DMS79 treated with DMSO at 0.1 percent for 48 hours (cell line): ENCODE measurements at regions not wholly inside any gene's neighbourhood (a gene's known extent, or its start where the extent isn't known, plus 50 kb on each side); places are given as distances from the start of the nearest gene placed in this dataset.

Source experiments
- DNase-seq: peaks from one replicate; lab custom pipeline; 2025; lab: John Stamatoyannopoulos, UW

GRCh38 chr12:93156086-93156716 lies 221.5 kb upstream of the NUDT4 start:
- DNase-seq = peak; percentile 19

GRCh38 chr12:93157279-93157678 lies 220.4 kb upstream of the NUDT4 start:
- DNase-seq = no peak

GRCh38 chr12:93158065-93158843 lies 219.5 kb upstream of the NUDT4 start:
- no peak for DNase-seq

- no peak for DNase-seq
These were observed 214.3 kb upstream of the NUDT4 start for GRCh38 chr12:93163260-93164036.

GRCh38 chr12:93164103-93164880 lies 213.4 kb upstream of the NUDT4 start:
- no peak for DNase-seq

GRCh38 chr12:93165384-93165932 lies 212.3 kb upstream of the NUDT4 start:
- DNase-seq = no peak

- no peak for DNase-seq
These were observed 211.0 kb upstream of the NUDT4 start for GRCh38 chr12:93166541-93167307.

- DNase-seq = no peak
These were observed 210.4 kb upstream of the NUDT4 start for GRCh38 chr12:93167331-93167730.

- DNase-seq = no peak
These were observed 209.8 kb upstream of the NUDT4 start for GRCh38 chr12:93167841-93168492.

- DNase-seq = no peak
These were observed 209.0 kb upstream of the NUDT4 start for GRCh38 chr12:93168751-93169150.

GRCh38 chr12:93169536-93169935 lies 208.2 kb upstream of the NUDT4 start:
- no peak for DNase-seq

GRCh38 chr12:93170928-93171327 lies 206.8 kb upstream of the NUDT4 start:
- DNase-seq = no peak

GRCh38 chr12:93173178-93173957 lies 204.4 kb upstream of the NUDT4 start:
- no peak for DNase-seq

- DNase-seq = no peak
These were observed 203.7 kb upstream of the NUDT4 start for GRCh38 chr12:93174048-93174447.

GRCh38 chr12:93174473-93174872 lies 203.3 kb upstream of the NUDT4 start:
- DNase-seq = no peak

GRCh38 chr12:93176165-93176564 lies 201.6 kb upstream of the NUDT4 start:
- DNase-seq = no peak

GRCh38 chr12:93176610-93177126 lies 201.1 kb upstream of the NUDT4 start:
- DNase-seq = no peak

- no peak for DNase-seq
These were observed 200.2 kb upstream of the NUDT4 start for GRCh38 chr12:93177208-93178153.
